DMS 273 (cell line): ENCODE measurements at regions not wholly inside any gene's neighbourhood (a gene's known extent, or its start where the extent isn't known, plus 50 kb on each side); places are given as distances from the start of the nearest gene placed in this dataset.

ENCODE experiments used
- DNase-seq: peaks from one replicate; lab custom pipeline; 2025; ENCODE audit not compliant: unreplicated experiment; lab: John Stamatoyannopoulos, UW

- no peak for DNase-seq
Observed at GRCh38 chr11:56932572-56933220, 56.0 kb upstream of the OR5AK2 start.

- no peak for DNase-seq
Observed at GRCh38 chr11:56923116-56923515, 65.6 kb upstream of the OR5AK2 start.

GRCh38 chr11:56922421-56922820 lies 66.3 kb upstream of the OR5AK2 start:
- DNase-seq = no peak

- DNase-seq = no peak
Observed at GRCh38 chr11:56917708-56918400, 70.9 kb upstream of the OR5AK2 start.

GRCh38 chr11:56916587-56916986 lies 72.1 kb upstream of the OR5AK2 start:
- DNase-seq = no peak

- no peak for DNase-seq
Observed at GRCh38 chr11:56916162-56916561, 72.6 kb upstream of the OR5AK2 start.

GRCh38 chr11:56911312-56911711 lies 77.4 kb upstream of the OR5AK2 start:
- DNase-seq = no peak

- no peak for DNase-seq
Observed at GRCh38 chr11:56910785-56911184, 77.9 kb upstream of the OR5AK2 start.

GRCh38 chr11:56910046-56910773 lies 78.5 kb upstream of the OR5AK2 start:
- DNase-seq = no peak

GRCh38 chr11:56909563-56909962 lies 79.2 kb upstream of the OR5AK2 start:
- no peak for DNase-seq

GRCh38 chr11:56909080-56909479 lies 79.6 kb upstream of the OR5AK2 start:
- DNase-seq = no peak

- no peak for DNase-seq
Observed at GRCh38 chr11:56906683-56907148, 82.0 kb upstream of the OR5AK2 start.

- no peak for DNase-seq
Observed at GRCh38 chr11:56905936-56906335, 82.8 kb upstream of the OR5AK2 start.

- DNase-seq = no peak
Observed at GRCh38 chr11:56905442-56905841, 83.3 kb upstream of the OR5AK2 start.

- DNase-seq = no peak
Observed at GRCh38 chr11:56898856-56899255, 89.9 kb upstream of the OR5AK2 start.

- DNase-seq = no peak
Observed at GRCh38 chr11:56890584-56891305, 98.0 kb upstream of the OR5AK2 start.

GRCh38 chr11:56889986-56890385 lies 98.7 kb upstream of the OR5AK2 start:
- no peak for DNase-seq

- no peak for DNase-seq
Observed at GRCh38 chr11:56887940-56888339, 100.8 kb upstream of the OR5AK2 start.

GRCh38 chr11:56886455-56886854 lies 102.3 kb upstream of the OR5AK2 start:
- no peak for DNase-seq

- DNase-seq = no peak
Observed at GRCh38 chr11:56885854-56886253, 102.9 kb upstream of the OR5AK2 start.

GRCh38 chr11:56885177-56885576 lies 103.5 kb upstream of the OR5AK2 start:
- no peak for DNase-seq
